Lung (tissue), 11 donors: ENCODE measurements at regions not wholly inside any gene's neighbourhood (a gene's known extent, or its start where the extent isn't known, plus 50 kb on each side); places are given as distances from the start of the nearest gene placed in this dataset.
"Not testable (repeated sequence)": the region's sequence is repeated elsewhere in the genome, so short reads cannot be mapped to it uniquely, and the experiment has no call there.

ENCODE experiments used
- ATAC-seq: fragments of 200-7000 bp; cut with Tn5 transposase; one replicate; pipeline ENCODE4 v1.9.1; 2020; ENCODE audit warnings: moderate number of reproducible peaks; ENCODE audit not compliant: insufficient read depth, low FRiP score
- DNase-seq, 3 donors: peaks; one replicate each; pipeline ENCODE4 v3.0.0-alpha.2; 2013 to 2017
- H3K27ac ChIP-seq, 2 donors: one replicate each; pipeline ENCODE4 v1.5.1; 2013; ENCODE audit warnings: mild to moderate bottlenecking in 2 of 2, moderate library complexity in 2 of 2, control low read depth in 1 of 2, inconsistent platforms in 1 of 2, low read depth in 1 of 2, low read length in 1 of 2
- H3K27me3 ChIP-seq, 3 donors: one replicate each; pipeline ENCODE4 v1.5.1; 2013; ENCODE audit warnings: low read length in 2 of 3; ENCODE audit not compliant: control insufficient read depth in 3 of 3, insufficient read depth in 3 of 3
- H3K36me3 ChIP-seq, 4 donors: one replicate each; pipeline ENCODE4 v1.5.1; 2013; ENCODE audit warnings: low read length in 4 of 4, mild to moderate bottlenecking in 1 of 4, moderate library complexity in 1 of 4; ENCODE audit not compliant: control insufficient read depth in 4 of 4, insufficient read depth in 4 of 4
- H3K4me1 ChIP-seq, 5 donors: one replicate each; pipeline ENCODE4 v1.5.1; 2013; ENCODE audit warnings: low read length in 5 of 5, mild to moderate bottlenecking in 2 of 5, moderate library complexity in 1 of 5; ENCODE audit not compliant: control insufficient read depth in 5 of 5, insufficient read depth in 5 of 5
- H3K4me3 ChIP-seq: one replicate; pipeline ENCODE4 v1.5.1; 2013; ENCODE audit warnings: mild to moderate bottlenecking, control low read depth, moderate library complexity
- H3K9ac ChIP-seq, 2 donors: one replicate each; pipeline ENCODE4 v1.5.1; 2013; ENCODE audit warnings: low read length in 2 of 2, control low read depth in 1 of 2; ENCODE audit not compliant: insufficient read depth in 1 of 2
- H3K9me3 ChIP-seq, 4 donors: one replicate each; pipeline ENCODE4 v1.5.1; 2013; ENCODE audit warnings: low read length in 3 of 4, mild to moderate bottlenecking in 1 of 4, moderate library complexity in 1 of 4; ENCODE audit not compliant: control insufficient read depth in 4 of 4, insufficient read depth in 3 of 4
- CTCF ChIP-seq: IDR thresholded peaks from 2 replicates; pipeline ENCODE4 v1.5.1; 2012; ENCODE audit warnings: mild to moderate bottlenecking; ENCODE audit errors: control extremely low read depth, extremely low read depth
- WGBS, 2 donors: extraction: QIAGEN DNeasy Blood & Tissue Kit; methylation state at CpG; one replicate each; pipeline ENCODE4 v1.1.7; 2013; 5-methylcytosine and 5-hydroxymethylcytosine counted together
- donor health status: control.
- donor health status: control.
- donor health status: Bipolar disorder and iron deficiency.
- donor health status: healthy.
- donor health status: DM: yes; HTN: yes; CAD: no.

GRCh38 chr5:166127766-166128570 is 2163.5 kb upstream of the WWC1 start:
- no peak for TF ChIP-seq CTCF
- H3K4me3 ChIP-seq = no peak overlapping the region
- no peak overlapping the region for H3K9ac ChIP-seq
- ATAC-seq = no peak
- 82 to 90% methylated on average over 10 of the region's 10 CpGs for WGBS, 2 donors
- no peaks in the 10 kb centered on the region for H3K36me3 ChIP-seq
- H3K27me3 ChIP-seq = no peaks in the 10 kb centered on the region
- no peak overlapping the region for H3K27ac ChIP-seq
- no peaks in the 10 kb centered on the region for H3K4me1 ChIP-seq
- peaks cover 0 to 16% (median 0%) of the 10 kb centered on the region in 4 donors for H3K9me3 ChIP-seq
- no peak for DNase-seq

GRCh38 chr5:166145107-166145506 is 2146.3 kb upstream of the WWC1 start:
- not testable (repeated sequence) for H3K4me3 ChIP-seq, H3K9ac ChIP-seq, H3K27ac ChIP-seq, DNase-seq, H3K4me1 ChIP-seq, ATAC-seq, H3K9me3 ChIP-seq, H3K36me3 ChIP-seq, H3K27me3 ChIP-seq
- 83 to 86% methylated on average over 9 to 14 of the region's 17 CpGs for WGBS, 2 donors

GRCh38 chr5:166163996-166164610 is 2127.3 kb upstream of the WWC1 start:
- DNase-seq (no peak), ATAC-seq (no peak)
- TF ChIP-seq CTCF = no peak
- H3K27me3 ChIP-seq = no peaks in the 10 kb centered on the region
- no peaks in the 10 kb centered on the region for H3K9me3 ChIP-seq
- H3K4me3 ChIP-seq = no peak overlapping the region
- no peaks in the 10 kb centered on the region for H3K4me1 ChIP-seq
- no peaks in the 10 kb centered on the region for H3K36me3 ChIP-seq
- no peak overlapping the region for H3K9ac ChIP-seq
- 47 to 49% methylated on average over 3 of the region's 3 CpGs for WGBS, 2 donors
- H3K27ac ChIP-seq = no peak overlapping the region

- no peaks in the 10 kb centered on the region for H3K9me3 ChIP-seq
- H3K27me3 ChIP-seq = no peaks in the 10 kb centered on the region
- H3K36me3 ChIP-seq = no peaks in the 10 kb centered on the region
- 41 to 51% methylated on average over 4 of the region's 4 CpGs for WGBS, 2 donors
- H3K4me3 ChIP-seq = no peak overlapping the region
- no peak overlapping the region for H3K27ac ChIP-seq
- DNase-seq = peak in 2 of 3 donors; percentile 19 to 56
- H3K9ac ChIP-seq = no peak overlapping the region
- no peak for ATAC-seq
- TF ChIP-seq CTCF = no peak
- H3K4me1 ChIP-seq = no peaks in the 10 kb centered on the region
These were observed 2125.8 kb upstream of the WWC1 start for GRCh38 chr5:166165596-166165995.
